Panc1 (cell line): ENCODE measurements at regions not wholly inside any gene's neighbourhood (a gene's known extent, or its start where the extent isn't known, plus 50 kb on each side); places are given as distances from the start of the nearest gene placed in this dataset.

Experiments
- TF ChIP-seq, protein P1 (sequence below): fragments of 450-650 bp; IDR thresholded peaks from 2 replicates; pipeline ENCODE4 v1.5.1; 2017; ENCODE audit warnings: mild to moderate bottlenecking
- TF ChIP-seq, protein P2 (sequence below), 2 experiments: IDR thresholded peaks; 2 replicates each; pipeline ENCODE4 v1.6.1; 2011 to 2012; ENCODE audit warnings: low read depth in 2 of 2, control low read depth in 1 of 2, low read length in 1 of 2, mild to moderate bottlenecking in 1 of 2, moderate library complexity in 1 of 2; ENCODE audit not compliant: insufficient read depth in 1 of 2

DNA sequence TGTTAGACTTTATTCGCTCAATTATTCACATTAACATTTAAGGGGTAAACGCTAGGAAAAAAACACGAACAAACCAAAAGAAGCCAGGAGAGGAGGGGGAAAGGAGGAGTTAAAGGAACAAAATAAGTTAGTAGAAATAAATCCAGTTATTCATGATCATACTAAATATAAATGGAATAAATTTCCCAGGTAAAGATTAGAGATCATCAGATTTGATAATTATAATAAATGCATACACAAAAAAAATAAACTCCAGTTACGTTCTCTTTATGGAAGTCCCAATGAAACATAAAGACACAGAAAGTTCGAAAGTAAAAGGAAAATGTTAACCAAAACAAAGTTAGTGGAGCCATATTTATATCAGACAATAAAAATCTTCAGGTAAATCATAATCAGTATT, 568.7 kb upstream of the NOX3 start:
- TF ChIP-seq, protein P1, sequence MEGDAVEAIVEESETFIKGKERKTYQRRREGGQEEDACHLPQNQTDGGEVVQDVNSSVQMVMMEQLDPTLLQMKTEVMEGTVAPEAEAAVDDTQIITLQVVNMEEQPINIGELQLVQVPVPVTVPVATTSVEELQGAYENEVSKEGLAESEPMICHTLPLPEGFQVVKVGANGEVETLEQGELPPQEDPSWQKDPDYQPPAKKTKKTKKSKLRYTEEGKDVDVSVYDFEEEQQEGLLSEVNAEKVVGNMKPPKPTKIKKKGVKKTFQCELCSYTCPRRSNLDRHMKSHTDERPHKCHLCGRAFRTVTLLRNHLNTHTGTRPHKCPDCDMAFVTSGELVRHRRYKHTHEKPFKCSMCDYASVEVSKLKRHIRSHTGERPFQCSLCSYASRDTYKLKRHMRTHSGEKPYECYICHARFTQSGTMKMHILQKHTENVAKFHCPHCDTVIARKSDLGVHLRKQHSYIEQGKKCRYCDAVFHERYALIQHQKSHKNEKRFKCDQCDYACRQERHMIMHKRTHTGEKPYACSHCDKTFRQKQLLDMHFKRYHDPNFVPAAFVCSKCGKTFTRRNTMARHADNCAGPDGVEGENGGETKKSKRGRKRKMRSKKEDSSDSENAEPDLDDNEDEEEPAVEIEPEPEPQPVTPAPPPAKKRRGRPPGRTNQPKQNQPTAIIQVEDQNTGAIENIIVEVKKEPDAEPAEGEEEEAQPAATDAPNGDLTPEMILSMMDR: no peak
- TF ChIP-seq, protein P2, sequence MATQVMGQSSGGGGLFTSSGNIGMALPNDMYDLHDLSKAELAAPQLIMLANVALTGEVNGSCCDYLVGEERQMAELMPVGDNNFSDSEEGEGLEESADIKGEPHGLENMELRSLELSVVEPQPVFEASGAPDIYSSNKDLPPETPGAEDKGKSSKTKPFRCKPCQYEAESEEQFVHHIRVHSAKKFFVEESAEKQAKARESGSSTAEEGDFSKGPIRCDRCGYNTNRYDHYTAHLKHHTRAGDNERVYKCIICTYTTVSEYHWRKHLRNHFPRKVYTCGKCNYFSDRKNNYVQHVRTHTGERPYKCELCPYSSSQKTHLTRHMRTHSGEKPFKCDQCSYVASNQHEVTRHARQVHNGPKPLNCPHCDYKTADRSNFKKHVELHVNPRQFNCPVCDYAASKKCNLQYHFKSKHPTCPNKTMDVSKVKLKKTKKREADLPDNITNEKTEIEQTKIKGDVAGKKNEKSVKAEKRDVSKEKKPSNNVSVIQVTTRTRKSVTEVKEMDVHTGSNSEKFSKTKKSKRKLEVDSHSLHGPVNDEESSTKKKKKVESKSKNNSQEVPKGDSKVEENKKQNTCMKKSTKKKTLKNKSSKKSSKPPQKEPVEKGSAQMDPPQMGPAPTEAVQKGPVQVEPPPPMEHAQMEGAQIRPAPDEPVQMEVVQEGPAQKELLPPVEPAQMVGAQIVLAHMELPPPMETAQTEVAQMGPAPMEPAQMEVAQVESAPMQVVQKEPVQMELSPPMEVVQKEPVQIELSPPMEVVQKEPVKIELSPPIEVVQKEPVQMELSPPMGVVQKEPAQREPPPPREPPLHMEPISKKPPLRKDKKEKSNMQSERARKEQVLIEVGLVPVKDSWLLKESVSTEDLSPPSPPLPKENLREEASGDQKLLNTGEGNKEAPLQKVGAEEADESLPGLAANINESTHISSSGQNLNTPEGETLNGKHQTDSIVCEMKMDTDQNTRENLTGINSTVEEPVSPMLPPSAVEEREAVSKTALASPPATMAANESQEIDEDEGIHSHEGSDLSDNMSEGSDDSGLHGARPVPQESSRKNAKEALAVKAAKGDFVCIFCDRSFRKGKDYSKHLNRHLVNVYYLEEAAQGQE (IDR thresholded peaks at IDR 0.05; ENCODE audit: insufficient read depth in 1 of 2, low read depth in 2 of 2, low read length in 1 of 2): no peak
